NCI-H2107 (cell line): ENCODE measurements at regions not wholly inside any gene's neighbourhood (a gene's known extent, or its start where the extent isn't known, plus 50 kb on each side); places are given as distances from the start of the nearest gene placed in this dataset.

ENCODE experiments used
- DNase-seq: peaks from one replicate; lab custom pipeline; 2025; lab: John Stamatoyannopoulos, UW

DNA sequence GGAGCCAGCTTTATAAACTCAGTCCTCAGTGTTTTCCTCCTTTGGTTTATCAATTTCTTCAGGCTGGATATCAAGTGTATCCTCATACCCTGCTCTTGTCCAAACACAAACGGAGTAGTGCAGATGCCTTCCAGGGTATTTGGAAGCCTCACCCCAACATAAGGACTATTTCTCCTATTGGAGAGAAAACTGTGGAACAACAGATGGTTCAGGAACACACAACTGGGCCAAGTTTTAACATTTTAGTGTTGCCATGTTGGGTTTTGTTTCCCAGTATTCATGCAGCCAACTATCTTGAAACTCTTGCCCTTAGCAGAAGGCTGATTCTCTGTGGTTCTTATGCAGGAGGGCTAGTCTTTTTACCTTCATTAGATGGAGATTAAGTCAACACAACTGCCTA lies 398.1 kb downstream of the GABRB3 start:
- no peak for DNase-seq

DNA sequence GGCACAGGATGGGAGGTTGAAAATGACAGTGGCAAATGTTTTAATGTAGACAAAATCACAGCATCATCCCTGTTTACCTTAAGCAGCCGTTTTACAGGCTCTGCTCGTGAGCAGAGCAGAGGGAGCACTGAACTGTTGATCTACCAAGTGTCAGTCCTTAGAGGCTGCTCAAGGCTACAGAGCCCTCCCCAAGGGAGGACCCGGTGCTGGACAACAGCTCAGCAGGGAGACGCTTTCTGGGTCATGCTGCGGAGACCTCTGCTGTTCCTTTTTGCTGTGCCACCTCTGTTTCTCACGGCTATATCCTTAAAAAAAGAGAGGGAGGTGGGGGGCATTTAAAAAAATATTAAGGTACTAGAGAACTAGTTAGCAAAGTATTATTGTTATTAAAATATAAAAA lies 400.2 kb downstream of the GABRB3 start:
- no peak for DNase-seq

GRCh38 chr15:26365077-26365476 lies 407.8 kb downstream of the GABRB3 start:
- no peak for DNase-seq

- no peak for DNase-seq
These were observed 413.0 kb downstream of the GABRB3 start for GRCh38 chr15:26359855-26360254.

- DNase-seq = no peak
These were observed 414.2 kb downstream of the GABRB3 start for GRCh38 chr15:26358708-26359107.

DNA sequence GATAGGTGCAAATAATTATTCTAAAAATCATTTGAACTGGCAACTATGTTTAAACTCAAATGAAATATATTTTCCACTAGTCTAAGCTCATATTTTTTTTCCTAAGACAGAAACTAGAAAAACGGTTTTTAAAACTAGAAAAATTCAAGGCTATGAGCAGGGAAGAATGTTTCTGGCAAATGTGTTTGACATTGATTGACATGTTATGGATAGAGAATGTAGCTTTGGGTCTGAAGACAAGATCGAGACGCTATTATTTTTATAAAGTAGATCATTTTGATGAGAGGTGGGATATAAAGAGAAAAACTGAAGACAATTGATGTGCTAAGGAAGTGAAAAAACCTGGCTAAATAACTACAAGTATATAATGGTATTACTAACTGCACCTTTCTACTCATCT lies 415.2 kb downstream of the GABRB3 start:
- DNase-seq = no peak

- no peak for DNase-seq
These were observed 417.3 kb downstream of the GABRB3 start for GRCh38 chr15:26355472-26356074.

GRCh38 chr15:26352909-26353308 lies 420.0 kb downstream of the GABRB3 start:
- DNase-seq = no peak

DNA sequence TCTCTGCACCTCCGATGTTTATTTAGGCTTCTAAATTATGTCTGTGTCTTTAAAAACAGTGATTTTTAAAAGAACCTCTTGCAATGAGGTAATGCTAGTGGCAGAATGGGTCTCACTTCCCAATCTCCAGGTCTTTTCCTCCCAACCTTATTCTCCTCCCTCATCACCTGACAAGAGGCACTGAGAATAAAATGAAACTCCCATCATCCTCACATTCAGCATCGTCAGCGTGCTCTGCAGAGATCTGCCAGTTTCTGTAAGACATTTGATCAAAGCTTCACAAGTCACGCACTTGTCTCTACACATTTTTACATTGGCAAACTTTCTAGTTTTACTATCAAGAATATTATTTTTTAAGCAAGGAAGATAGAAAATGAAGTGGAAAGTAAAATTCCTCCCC lies 420.5 kb downstream of the GABRB3 start:
- DNase-seq = no peak

DNA sequence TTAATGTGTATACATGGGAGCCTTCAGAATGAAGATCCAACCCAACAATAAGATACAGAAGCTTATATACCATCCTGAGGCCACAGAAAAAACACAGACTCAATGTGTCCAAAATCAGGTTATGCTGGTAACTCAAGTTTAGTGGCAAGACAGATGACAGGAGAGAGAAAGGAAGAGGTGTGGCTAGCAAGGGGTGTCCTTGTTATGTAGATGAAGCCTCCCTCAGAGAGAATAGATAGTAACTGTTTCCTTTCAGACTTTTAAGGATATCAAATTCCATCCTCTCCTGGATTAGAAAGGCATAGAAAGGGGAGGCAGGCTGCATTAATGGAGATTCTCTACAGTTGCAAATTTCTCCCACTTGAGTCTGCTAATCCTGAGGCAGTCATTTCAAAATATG lies 447.4 kb downstream of the GABRB3 start:
- DNase-seq = no peak

GRCh38 chr15:26323566-26323965 lies 449.3 kb downstream of the GABRB3 start:
- DNase-seq = no peak

DNA sequence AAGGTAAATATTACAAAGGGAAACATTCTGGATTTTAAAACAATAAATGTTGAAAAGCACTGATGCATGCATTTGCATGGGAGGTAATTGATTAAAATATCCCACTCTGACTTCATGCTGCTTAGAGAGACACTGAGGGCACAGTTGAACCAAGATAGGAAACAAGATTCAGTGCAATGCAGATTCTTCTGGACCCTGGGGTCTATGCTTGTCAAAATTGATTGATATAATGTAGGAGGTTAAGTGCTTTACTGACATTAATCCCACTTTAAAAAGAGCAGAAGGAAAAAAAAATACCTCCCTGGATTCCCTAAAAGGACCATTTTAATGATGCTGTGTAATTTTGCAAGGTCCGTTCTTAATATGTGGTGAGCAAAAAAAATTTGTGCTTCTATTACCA lies 454.2 kb downstream of the GABRB3 start:
- no peak for DNase-seq

DNA sequence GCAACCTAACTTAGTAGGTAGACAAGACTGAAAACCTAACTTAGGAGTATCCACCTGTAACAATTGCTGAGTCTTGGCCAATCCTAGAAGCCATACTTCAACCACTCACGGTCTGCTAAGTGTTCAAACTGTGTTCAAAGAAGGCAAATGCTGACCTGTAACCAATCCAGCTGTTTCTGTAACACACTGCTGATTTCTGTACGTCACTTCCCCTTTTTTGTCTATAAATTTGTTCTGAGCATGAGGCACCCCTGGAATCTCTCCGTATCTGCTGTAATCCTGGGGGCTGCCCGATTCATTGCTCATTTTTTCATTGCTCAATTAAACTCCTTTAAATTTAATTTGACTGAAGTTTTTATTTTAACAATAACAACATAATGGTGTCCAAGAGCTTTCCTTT lies 451.4 kb upstream of the ATP10A start:
- no peak for DNase-seq

- no peak for DNase-seq
These were observed 448.6 kb upstream of the ATP10A start for GRCh38 chr15:26311710-26312236.

DNA sequence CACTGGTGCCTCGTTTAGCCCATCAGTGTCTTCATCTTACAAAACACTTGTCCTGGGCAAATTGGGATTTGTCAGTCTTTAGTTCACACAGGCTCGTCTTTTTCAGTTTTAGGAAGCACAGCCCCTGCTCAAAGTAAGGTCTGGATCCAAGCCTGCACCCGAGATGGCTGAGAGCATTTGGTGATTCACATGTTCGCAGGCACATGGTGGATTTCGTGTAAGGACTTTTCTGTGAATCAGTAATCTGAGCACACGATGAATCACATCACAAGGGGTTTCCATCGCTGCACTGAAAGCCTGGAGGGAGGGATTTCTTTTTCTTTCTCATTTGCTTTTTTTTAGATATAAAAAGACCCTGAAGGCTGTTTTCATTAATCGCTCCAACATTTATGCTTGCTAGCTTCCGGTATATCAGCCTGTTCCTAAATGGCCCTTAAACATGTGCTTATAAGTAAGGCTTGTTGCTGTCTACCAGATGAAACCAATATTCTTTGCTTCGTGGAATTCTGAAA lies 435.6 kb upstream of the ATP10A start:
- DNase-seq = no peak

GRCh38 chr15:26298010-26298658 lies 435.0 kb upstream of the ATP10A start:
- DNase-seq = no peak

DNA sequence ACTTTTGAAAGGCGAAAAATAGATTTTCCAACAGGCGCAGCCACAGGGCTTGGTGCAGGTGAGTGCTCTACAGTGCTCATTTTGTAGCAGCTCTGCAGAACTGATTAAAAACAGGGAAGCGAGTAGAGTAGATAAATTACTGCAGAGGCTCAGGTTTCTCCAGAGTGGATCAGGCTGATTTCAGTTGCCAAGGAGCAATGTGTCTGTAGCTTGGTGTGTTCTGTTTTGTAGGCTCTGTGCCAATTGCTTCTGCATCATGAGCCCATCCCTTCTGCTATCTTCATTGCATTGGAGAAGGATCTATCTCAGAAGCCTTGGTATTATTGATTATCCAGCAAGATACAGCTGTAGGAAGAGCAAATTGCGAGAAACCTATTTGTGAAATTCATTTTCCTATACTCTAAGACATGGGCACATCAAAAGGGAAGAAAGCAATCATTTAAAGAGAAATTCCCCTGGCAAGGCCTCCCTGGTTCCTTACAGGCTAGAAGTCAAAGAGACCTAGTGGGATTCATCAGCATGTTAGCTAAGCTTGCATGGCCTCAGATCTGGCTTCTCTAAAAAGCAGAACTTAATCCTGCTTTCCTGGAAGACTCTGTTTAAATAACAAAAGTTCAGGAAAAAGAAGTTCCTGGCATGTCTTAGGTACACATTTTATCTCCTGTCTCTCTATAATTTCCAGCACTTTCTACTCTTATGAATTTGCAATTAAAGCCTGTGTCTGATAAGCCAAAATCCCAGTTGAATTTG lies 432.4 kb upstream of the ATP10A start:
- DNase-seq = no peak

DNA sequence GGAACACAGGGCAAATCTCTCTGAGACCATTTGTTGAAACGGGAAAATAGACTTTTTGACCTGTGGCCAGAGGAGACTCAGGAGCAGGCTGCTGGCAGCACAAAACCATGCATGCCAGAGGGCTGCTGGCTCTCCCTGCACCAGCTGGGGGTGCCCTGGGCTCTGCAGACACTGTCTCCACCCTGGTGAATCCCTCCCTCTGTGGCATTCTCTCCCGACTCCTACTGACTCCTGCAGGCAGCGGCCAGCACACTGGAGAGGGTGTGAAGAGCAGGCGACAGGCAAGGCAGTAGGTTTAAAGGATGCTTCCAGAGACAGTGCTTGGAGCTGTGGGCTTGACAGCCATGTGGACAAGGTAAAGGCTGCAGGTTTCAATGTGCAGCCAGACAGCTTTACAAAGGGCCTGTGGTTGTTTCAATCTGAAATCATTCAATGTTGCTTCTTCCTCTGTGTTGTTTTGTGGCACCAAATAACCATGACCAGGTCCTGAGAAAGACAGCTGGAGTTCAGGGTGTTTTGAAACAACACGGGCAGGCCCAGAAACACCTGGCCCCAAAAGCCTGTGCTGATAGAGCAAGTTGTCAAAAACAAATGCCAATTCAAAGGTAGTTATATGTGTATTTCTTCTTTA lies 431.0 kb upstream of the ATP10A start:
- DNase-seq = no peak

DNA sequence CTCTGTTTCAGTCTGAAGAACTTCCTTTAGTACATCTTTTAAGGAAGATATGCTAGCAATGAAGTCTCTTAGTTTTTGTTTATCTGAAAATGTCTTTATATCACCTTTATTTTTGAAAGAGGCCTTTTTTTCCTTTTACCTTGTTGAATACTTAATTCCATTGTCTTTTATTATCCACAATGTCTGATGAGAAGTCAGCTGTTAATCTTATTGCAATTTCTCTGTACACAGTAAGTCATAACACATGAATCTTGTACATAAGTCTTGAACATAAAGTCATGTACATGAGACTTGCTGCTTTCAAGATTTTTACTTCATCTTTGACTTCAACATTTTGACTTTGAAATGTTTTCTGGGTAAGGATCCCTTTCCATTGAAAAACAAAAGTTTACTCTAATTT lies 424.3 kb upstream of the ATP10A start:
- DNase-seq = no peak

DNA sequence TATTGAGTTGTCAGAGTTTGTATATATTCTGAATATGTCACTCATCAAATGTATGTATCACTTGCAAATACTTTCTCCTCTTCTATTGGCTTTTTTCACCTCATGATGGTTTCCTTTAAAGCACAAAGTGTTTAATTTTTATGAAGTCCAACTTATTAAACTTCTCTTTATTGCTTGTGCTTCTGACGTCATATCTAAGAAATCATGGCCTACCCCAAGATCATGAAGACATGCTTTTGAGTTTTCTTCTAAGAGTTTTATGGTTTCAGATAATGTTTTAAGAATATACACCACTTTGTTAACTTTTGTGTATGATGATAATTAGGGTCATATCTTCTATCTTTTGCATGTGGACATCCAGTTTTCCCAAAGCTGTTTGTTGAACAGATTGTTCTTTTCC lies 417.2 kb upstream of the ATP10A start:
- no peak for DNase-seq

DNA sequence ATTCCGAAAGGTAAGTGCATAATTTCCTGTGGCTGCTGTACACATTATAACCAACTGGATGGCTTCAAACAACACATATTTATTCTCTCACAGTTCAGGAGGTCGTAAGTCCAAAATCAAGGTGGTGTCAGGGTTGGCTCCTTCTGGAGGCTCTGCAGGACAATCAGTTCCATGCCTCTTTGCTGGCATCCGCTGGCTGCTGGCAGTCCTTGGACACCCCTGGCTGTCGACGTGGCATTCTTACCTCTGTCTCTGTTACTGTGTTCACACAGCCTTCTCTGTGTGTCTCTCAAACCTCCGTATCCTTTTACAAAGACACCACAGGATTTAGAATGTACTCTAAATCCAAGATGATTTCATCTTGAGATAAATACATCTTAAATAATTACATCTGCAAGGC lies 398.8 kb upstream of the ATP10A start:
- no peak for DNase-seq

GRCh38 chr15:26261413-26261812 lies 398.3 kb upstream of the ATP10A start:
- DNase-seq = no peak
